Glutamatergic neuron (in vitro differentiated cells): ENCODE measurements at regions not wholly inside any gene's neighbourhood (a gene's known extent, or its start where the extent isn't known, plus 50 kb on each side); places are given as distances from the start of the nearest gene placed in this dataset.
"Not testable (repeated sequence)": the region's sequence is repeated elsewhere in the genome, so short reads cannot be mapped to it uniquely, and the experiment has no call there.

ENCODE experiments used
- DNase-seq: peaks from one replicate; pipeline ENCODE4 v3.0.0; 2022
- H3K27ac Mint-ChIP-seq: one replicate; pipeline ENCODE4 v1.8.0; 2020; ENCODE audit warnings: mild to moderate bottlenecking, mixed read lengths, inconsistent platforms; ENCODE audit not compliant: unreplicated experiment
- H3K27me3 Mint-ChIP-seq: one replicate; pipeline ENCODE4 v1.8.0; 2020; ENCODE audit warnings: mild to moderate bottlenecking, moderate library complexity, mixed read lengths, inconsistent platforms; ENCODE audit not compliant: unreplicated experiment
- H3K36me3 Mint-ChIP-seq: one replicate; pipeline ENCODE4 v1.8.0; 2020; ENCODE audit warnings: mild to moderate bottlenecking, mixed read lengths, inconsistent platforms; ENCODE audit not compliant: unreplicated experiment
- H3K4me1 Mint-ChIP-seq: one replicate; pipeline ENCODE4 v1.8.0; 2020; ENCODE audit warnings: mild to moderate bottlenecking, low read depth, mixed read lengths, inconsistent platforms; ENCODE audit not compliant: unreplicated experiment
- H3K4me3 Mint-ChIP-seq: one replicate; pipeline ENCODE4 v1.8.0; 2020; ENCODE audit warnings: mild to moderate bottlenecking, mixed read lengths, inconsistent platforms; ENCODE audit not compliant: unreplicated experiment
- H3K9me3 Mint-ChIP-seq: one replicate; pipeline ENCODE4 v1.8.0; 2020; ENCODE audit warnings: mild to moderate bottlenecking, moderate library complexity, mixed read lengths, inconsistent platforms; ENCODE audit not compliant: unreplicated experiment
- TF ChIP-seq, protein P1 (sequence below): fragments of 200-600 bp; sonication (generic); IDR thresholded peaks from one replicate; pipeline ENCODE4 v1.5.0; 2021; ENCODE audit not compliant: partially characterized antibody, unreplicated experiment

- TF ChIP-seq, protein P1, sequence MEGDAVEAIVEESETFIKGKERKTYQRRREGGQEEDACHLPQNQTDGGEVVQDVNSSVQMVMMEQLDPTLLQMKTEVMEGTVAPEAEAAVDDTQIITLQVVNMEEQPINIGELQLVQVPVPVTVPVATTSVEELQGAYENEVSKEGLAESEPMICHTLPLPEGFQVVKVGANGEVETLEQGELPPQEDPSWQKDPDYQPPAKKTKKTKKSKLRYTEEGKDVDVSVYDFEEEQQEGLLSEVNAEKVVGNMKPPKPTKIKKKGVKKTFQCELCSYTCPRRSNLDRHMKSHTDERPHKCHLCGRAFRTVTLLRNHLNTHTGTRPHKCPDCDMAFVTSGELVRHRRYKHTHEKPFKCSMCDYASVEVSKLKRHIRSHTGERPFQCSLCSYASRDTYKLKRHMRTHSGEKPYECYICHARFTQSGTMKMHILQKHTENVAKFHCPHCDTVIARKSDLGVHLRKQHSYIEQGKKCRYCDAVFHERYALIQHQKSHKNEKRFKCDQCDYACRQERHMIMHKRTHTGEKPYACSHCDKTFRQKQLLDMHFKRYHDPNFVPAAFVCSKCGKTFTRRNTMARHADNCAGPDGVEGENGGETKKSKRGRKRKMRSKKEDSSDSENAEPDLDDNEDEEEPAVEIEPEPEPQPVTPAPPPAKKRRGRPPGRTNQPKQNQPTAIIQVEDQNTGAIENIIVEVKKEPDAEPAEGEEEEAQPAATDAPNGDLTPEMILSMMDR = no peak
- H3K9me3 Mint-ChIP-seq = no peaks in the 10 kb centered on the region
- DNase-seq = no peak
- peaks cover 3% of the 10 kb centered on the region for H3K27me3 Mint-ChIP-seq
- H3K27ac Mint-ChIP-seq = no peak overlapping the region
- H3K36me3 Mint-ChIP-seq = no peaks in the 10 kb centered on the region
- peaks cover under 1% of the 10 kb centered on the region for H3K4me1 Mint-ChIP-seq
- no peak overlapping the region for H3K4me3 Mint-ChIP-seq
These were observed 110.9 kb downstream of the NAB1 start for GRCh38 chr2:190759749-190760213.

- not testable (repeated sequence) for H3K36me3 Mint-ChIP-seq, H3K4me3 Mint-ChIP-seq, H3K27ac Mint-ChIP-seq, H3K4me1 Mint-ChIP-seq, H3K27me3 Mint-ChIP-seq, H3K9me3 Mint-ChIP-seq, DNase-seq
These were observed 111.7 kb downstream of the NAB1 start for GRCh38 chr2:190760353-190761150.

DNA sequence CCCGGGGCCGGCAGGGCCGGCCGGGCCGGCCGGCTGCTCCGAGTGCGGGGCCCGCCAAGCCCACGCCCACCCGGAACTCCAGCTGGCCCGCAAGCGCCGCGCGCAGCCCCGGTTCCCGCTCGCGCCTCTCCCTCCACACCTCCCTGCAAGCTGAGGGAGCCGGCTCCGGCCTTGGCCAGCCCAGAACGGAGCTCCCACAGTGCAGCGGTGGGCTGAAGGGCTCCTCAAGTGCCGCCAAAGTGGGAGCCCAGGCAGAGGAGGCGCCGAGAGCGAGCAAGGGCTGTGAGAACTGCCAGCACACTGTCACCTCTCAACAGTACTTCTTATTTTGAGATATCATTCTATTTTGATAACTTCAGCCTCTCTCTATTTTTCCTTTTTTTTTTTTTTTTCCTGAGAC lies 112.3 kb downstream of the NAB1 start:
- H3K27me3 Mint-ChIP-seq, H3K36me3 Mint-ChIP-seq, H3K27ac Mint-ChIP-seq, DNase-seq, H3K9me3 Mint-ChIP-seq, H3K4me3 Mint-ChIP-seq, H3K4me1 Mint-ChIP-seq: not testable (repeated sequence)

DNA sequence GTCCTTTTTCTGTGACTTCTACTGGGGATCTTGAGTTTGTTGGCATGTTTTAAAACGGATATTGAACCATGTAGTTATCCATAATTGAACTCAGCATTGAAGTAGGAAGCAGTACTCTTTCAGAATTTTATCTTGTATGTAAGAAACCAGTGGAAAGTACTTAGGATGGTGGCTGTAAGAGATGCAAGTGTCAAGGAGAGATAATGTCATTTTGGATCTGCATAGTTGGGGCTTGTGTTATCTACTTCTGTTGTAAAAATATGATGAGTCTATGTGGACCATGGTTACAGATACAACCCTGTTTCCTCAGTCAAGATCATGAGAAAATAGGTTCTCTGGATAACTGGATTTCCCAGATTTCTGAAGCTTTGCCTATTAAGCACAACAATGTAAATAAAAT lies 113.7 kb downstream of the NAB1 start:
- peaks cover 8% of the 10 kb centered on the region for H3K4me1 Mint-ChIP-seq
- no peak overlapping the region for H3K27ac Mint-ChIP-seq
- H3K4me3 Mint-ChIP-seq = no peak overlapping the region
- no peaks in the 10 kb centered on the region for H3K9me3 Mint-ChIP-seq
- DNase-seq = no peak
- H3K36me3 Mint-ChIP-seq = no peaks in the 10 kb centered on the region
- H3K27me3 Mint-ChIP-seq = peaks cover 4% of the 10 kb centered on the region
- TF ChIP-seq, protein P1 = no peak

DNA sequence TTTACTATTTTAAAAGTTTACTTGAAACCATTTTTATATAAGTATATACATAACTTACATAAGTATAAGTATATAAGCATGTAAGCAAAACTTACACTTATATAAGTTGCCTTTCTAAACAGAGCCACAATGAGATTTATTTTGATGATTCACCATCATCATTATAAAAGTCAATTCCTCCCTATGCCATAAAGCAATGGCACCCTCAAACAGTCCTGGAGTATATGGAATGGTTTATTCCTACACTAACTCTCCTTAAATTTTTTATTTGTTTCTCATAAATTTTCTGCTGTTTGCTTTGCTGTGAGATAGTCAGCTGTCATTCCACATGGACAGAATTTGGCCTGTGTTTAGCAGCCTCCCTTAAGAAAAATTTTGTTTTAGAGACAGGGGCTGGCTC lies 114.2 kb downstream of the NAB1 start:
- TF ChIP-seq, protein P1 = no peak
- no peaks in the 10 kb centered on the region for H3K36me3 Mint-ChIP-seq

GRCh38 chr2:190763901-190764514 lies 115.1 kb downstream of the NAB1 start:
- no peak for DNase-seq
- Mint-ChIP-seq H3K9me3 (no peaks in the 10 kb centered on the region), H3K4me1 (peaks cover 8% of the 10 kb centered on the region), H3K36me3 (no peaks in the 10 kb centered on the region), H3K27ac (no peak overlapping the region), H3K4me3 (no peak overlapping the region), H3K27me3 (peaks cover 4% of the 10 kb centered on the region)
- TF ChIP-seq, protein P1 = no peak

More for the DNA sequence above, 114.2 kb downstream of the NAB1 start:
- Mint-ChIP-seq H3K4me3 (no peak overlapping the region), H3K27me3 (peaks cover 4% of the 10 kb centered on the region), H3K4me1 (peaks cover 8% of the 10 kb centered on the region), H3K27ac (no peak overlapping the region), H3K9me3 (no peaks in the 10 kb centered on the region)
- DNase-seq = no peak
